PC-9 (cell line): ENCODE measurements at regions not wholly inside any gene's neighbourhood (a gene's known extent, or its start where the extent isn't known, plus 50 kb on each side); places are given as distances from the start of the nearest gene placed in this dataset.

Experiments
- BruUV-seq: library from RNA; stranded (reverse); fragments of 400-500 nt; replicated peaks from 2 replicates; lab custom pipeline; 2021; lab: Mats Ljungman, UMichigan
- CTCF ChIA-PET: fragments of 300-600 bp; sonication (Branson Sonifier 250); formaldehyde crosslinking; loops from one replicate; lab custom pipeline; 2022; ENCODE audit warnings: antibody characterized with exemption; lab: Charles Lee
- POLR2A ChIA-PET: fragments of 300-600 bp; sonication (Branson Sonifier 250); formaldehyde crosslinking; loops from one replicate; lab custom pipeline; 2022; ENCODE audit warnings: antibody characterized with exemption; ENCODE audit not compliant: unreplicated experiment; lab: Charles Lee
- DNase-seq, 2 experiments: peaks; one replicate each; pipeline versions ENCODE4 v3.0.0 to v3.0.0-alpha.2; 2015 to 2022; ENCODE audit warnings: mixed read lengths in 1 of 2
- H2AFZ ChIP-seq: fragments of 200-600 bp; sonication (generic); 2 replicates; pipeline ENCODE4 v1.8.1; 2017; ENCODE audit warnings: antibody characterized with exemption
- H3F3A ChIP-seq: fragments of 200-600 bp; sonication (generic); 2 replicates; pipeline ENCODE4 v1.8.1; 2017; ENCODE audit warnings: antibody characterized with exemption, mild to moderate bottlenecking, low read depth; ENCODE audit not compliant: insufficient read depth
- H3K27ac ChIP-seq: fragments of 200-600 bp; sonication (generic); 2 replicates; pipeline ENCODE4 v1.6.1; 2016; ENCODE audit warnings: mixed run types
- H3K27me3 ChIP-seq: fragments of 200-600 bp; sonication (generic); 2 replicates; pipeline ENCODE4 v1.6.1; 2016; ENCODE audit warnings: low read depth, mixed run types; ENCODE audit not compliant: insufficient read depth
- H3K36me3 ChIP-seq: fragments of 200-600 bp; sonication (generic); 2 replicates; pipeline ENCODE4 v1.6.1; 2016; ENCODE audit warnings: low read depth, mixed run types
- H3K4me1 ChIP-seq: fragments of 200-600 bp; sonication (generic); replicated peaks from 2 replicates; pipeline ENCODE4 v1.6.1; 2016; ENCODE audit warnings: mixed run types; ENCODE audit not compliant: insufficient read depth
- H3K4me2 ChIP-seq: fragments of 200-600 bp; sonication (generic); 2 replicates; pipeline ENCODE4 v1.6.1; 2017; ENCODE audit warnings: mixed run types
- H3K4me3 ChIP-seq: fragments of 200-600 bp; sonication (generic); 2 replicates; pipeline ENCODE4 v1.6.1; 2016; ENCODE audit warnings: mixed run types
- H3K79me2 ChIP-seq: fragments of 200-600 bp; sonication (generic); 2 replicates; pipeline ENCODE4 v1.6.1; 2017; ENCODE audit warnings: low read depth, mixed run types
- H3K9me2 ChIP-seq: fragments of 200-600 bp; sonication (generic); 2 replicates; pipeline ENCODE4 v1.8.1; 2017; ENCODE audit warnings: mild to moderate bottlenecking; ENCODE audit not compliant: insufficient read depth
- H3K9me3 ChIP-seq: fragments of 200-600 bp; sonication (generic); 2 replicates; pipeline ENCODE4 v1.8.1; 2016; ENCODE audit warnings: low read depth; ENCODE audit not compliant: insufficient read depth
- H4K20me1 ChIP-seq: fragments of 200-600 bp; sonication (generic); 2 replicates; pipeline ENCODE4 v1.8.1; 2017; ENCODE audit not compliant: insufficient read depth
- CTCF ChIP-seq: fragments of 200-600 bp; sonication (generic); conservative IDR thresholded peaks from 2 replicates; pipeline ENCODE4 v1.6.1; 2017; ENCODE audit warnings: mixed run types, antibody characterized with exemption, mild to moderate bottlenecking, moderate library complexity
- EZH2 ChIP-seq: fragments of 200-600 bp; sonication (generic); IDR thresholded peaks from 2 replicates; pipeline ENCODE4 v1.8.0; 2017; ENCODE audit warnings: antibody characterized with exemption, low read depth
- intact Hi-C: fragments of 100-400 bp; cut with micrococcal nuclease; formaldehyde crosslinking; loops from one replicate; pipeline ENCODE4 v1.10.0; 2022; ENCODE audit not compliant: unreplicated experiment

- Histone ChIP-seq H3K9me3 (no peaks in the 10 kb centered on the region), H3F3A (no peaks in the 10 kb centered on the region), H3K4me2 (no peak overlapping the region), H3K36me3 (no peaks in the 10 kb centered on the region), H3K9me2 (no peaks in the 10 kb centered on the region), H3K27me3 (no peaks in the 10 kb centered on the region), H3K4me1 (no peaks in the 10 kb centered on the region), H3K4me3 (no peak overlapping the region), H3K79me2 (no peaks in the 10 kb centered on the region), H4K20me1 (no peaks in the 10 kb centered on the region), H3K27ac (no peak overlapping the region), H2AFZ (no peak overlapping the region)
- TF ChIP-seq EZH2, result no peak
- TF ChIP-seq CTCF, result no peak
- ChIA-PET CTCF (no interaction called here), POLR2A (no interaction called here)
- no peak for DNase-seq
- no TSS peak for BruUV-seq
- intact Hi-C loops, result no loop called here
Observed at GRCh38 chr3:164640591-164640990, 437.7 kb downstream of the SI start.

GRCh38 chr3:164620956-164621355 is 457.3 kb downstream of the SI start:
- H4K20me1 ChIP-seq, result no peaks in the 10 kb centered on the region
- no peak for TF ChIP-seq CTCF
- no peak for TF ChIP-seq EZH2
- H3K36me3 ChIP-seq, result no peaks in the 10 kb centered on the region
- H3K9me3 ChIP-seq, result no peaks in the 10 kb centered on the region
- no peaks in the 10 kb centered on the region for H3K4me1 ChIP-seq
- H3K27ac ChIP-seq, result no peak overlapping the region
- no peak overlapping the region for H3K4me2 ChIP-seq
- POLR2A ChIA-PET, result no interaction called here
- no peaks in the 10 kb centered on the region for H3K79me2 ChIP-seq
- no peak overlapping the region for H2AFZ ChIP-seq
- BruUV-seq, result no TSS peak
- no peak for DNase-seq
- no peaks in the 10 kb centered on the region for H3K27me3 ChIP-seq
- intact Hi-C loops, result no loop called here
- no peaks in the 10 kb centered on the region for H3F3A ChIP-seq
- CTCF ChIA-PET, result no interaction called here
- no peaks in the 10 kb centered on the region for H3K9me2 ChIP-seq
- H3K4me3 ChIP-seq, result no peak overlapping the region

- TF ChIP-seq EZH2, result no peak
- no peak for TF ChIP-seq CTCF
- no peaks in the 10 kb centered on the region for H3K9me2 ChIP-seq
- intact Hi-C loops, result no loop called here
- no TSS peak for BruUV-seq
- no peaks in the 10 kb centered on the region for H3K9me3 ChIP-seq
- H4K20me1 ChIP-seq, result no peaks in the 10 kb centered on the region
- no peak overlapping the region for H2AFZ ChIP-seq
- no peak overlapping the region for H3K4me2 ChIP-seq
- no peaks in the 10 kb centered on the region for H3K4me1 ChIP-seq
- no peak overlapping the region for H3K27ac ChIP-seq
- no peaks in the 10 kb centered on the region for H3K79me2 ChIP-seq
- no peaks in the 10 kb centered on the region for H3K27me3 ChIP-seq
- no peak for DNase-seq
- no peak overlapping the region for H3K4me3 ChIP-seq
- POLR2A ChIA-PET, result no interaction called here
- no peaks in the 10 kb centered on the region for H3K36me3 ChIP-seq
- CTCF ChIA-PET, result no interaction called here
- H3F3A ChIP-seq, result no peaks in the 10 kb centered on the region
Observed at GRCh38 chr3:164620423-164620822, 457.9 kb downstream of the SI start.
